ENCODE measurements at regions not wholly inside any gene's neighbourhood (a gene's known extent, or its start where the extent isn't known, plus 50 kb on each side); places are given as distances from the start of the nearest gene placed in this dataset.
A peak's percentile ranks its signal among the peaks of the same experiment; 100 is the strongest.

DNA sequence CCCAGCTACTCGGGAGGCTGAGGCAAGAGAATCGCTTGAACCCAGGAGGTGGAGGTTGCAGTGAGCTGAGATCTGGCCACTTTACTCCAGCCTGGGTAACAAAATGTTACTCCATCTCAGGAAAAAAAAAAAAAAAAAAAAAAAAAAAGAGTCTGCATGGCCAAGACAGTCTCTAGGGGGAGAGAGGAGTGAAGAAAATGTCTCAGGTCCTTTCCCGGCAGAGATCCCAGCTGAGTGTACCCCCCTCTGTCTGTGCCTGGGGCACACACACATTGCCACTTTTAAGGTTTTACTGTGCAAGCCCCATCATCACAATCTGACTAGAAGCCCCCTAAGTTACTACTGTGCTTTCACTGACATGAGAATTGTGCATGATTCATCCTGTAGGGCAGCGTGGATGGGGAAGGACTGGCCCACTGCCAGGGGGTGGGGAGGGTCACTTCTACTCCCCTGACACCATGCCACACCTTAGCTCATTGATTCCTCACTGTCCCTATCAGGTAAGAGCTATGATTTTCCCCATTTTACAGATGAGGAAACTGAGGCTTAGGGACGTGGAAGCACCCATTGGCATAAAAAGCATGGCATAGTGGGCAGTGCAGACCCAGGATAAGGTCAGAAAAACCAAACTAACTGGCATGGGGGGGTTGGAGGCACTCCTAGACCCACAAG, 102.3 kb upstream of the LARP1 start (continued):
- TF ChIP-seq ZBTB26 (CRISPR knock-in tag; IDR thresholded peaks at IDR 0.05; ENCODE audit: borderline replicate concordance) (no peak), ZIK1 (CRISPR knock-in tag; IDR thresholded peaks at IDR 0.05; ENCODE audit: borderline replicate concordance, low read depth) (no peak), ZNF567 (CRISPR knock-in tag; IDR thresholded peaks at IDR 0.05; ENCODE audit: borderline replicate concordance) (0 out of 2 replicates have a peak, but pooled peaks have one; percentile 22), SSRP1 (CRISPR knock-in tag; IDR thresholded peaks at IDR 0.05) (no peak), MIER2 (CRISPR knock-in tag; IDR thresholded peaks at IDR 0.05) (no peak), NR2F1 (CRISPR knock-in tag; IDR thresholded peaks at IDR 0.05) (no peak), ZSCAN30 (CRISPR knock-in tag; IDR thresholded peaks at IDR 0.05) (no peak), KLF12 (CRISPR knock-in tag; IDR thresholded peaks at IDR 0.05; ENCODE audit: borderline replicate concordance) (no peak), SRY (CRISPR knock-in tag; IDR thresholded peaks at IDR 0.05) (no peak), ZNF776 (CRISPR knock-in tag; IDR thresholded peaks at IDR 0.05) (no peak), TRAFD1 (CRISPR knock-in tag; IDR thresholded peaks at IDR 0.05; ENCODE audit: borderline replicate concordance) (no peak), RAD51 (IDR thresholded peaks at IDR 0.05; ENCODE audit: borderline replicate concordance) (no peak), GLI4 (CRISPR knock-in tag; IDR thresholded peaks at IDR 0.05; ENCODE audit: borderline replicate concordance) (no peak), NONO (IDR thresholded peaks at IDR 0.05) (no peak), NONO (CRISPR knock-in tag; conservative IDR thresholded peaks at IDR 0.05) (peak; percentile 24; the same call in 1 of the 2 replicates), ZNF24 (IDR thresholded peaks at IDR 0.05) (no peak), ZNF660 (CRISPR knock-in tag; IDR thresholded peaks at IDR 0.05; ENCODE audit: borderline replicate concordance, low read depth) (no peak), NFYC (CRISPR knock-in tag; IDR thresholded peaks at IDR 0.05) (no peak), ZNF816 (CRISPR knock-in tag; IDR thresholded peaks at IDR 0.05; ENCODE audit: borderline replicate concordance) (0 out of 2 replicates have a peak, but pooled peaks have one; percentile 39), ZNF556 (CRISPR knock-in tag; IDR thresholded peaks at IDR 0.05; ENCODE audit: borderline replicate concordance) (no peak), PHB2 (IDR thresholded peaks at IDR 0.05; ENCODE audit: partially characterized antibody) (no peak)
- TF ChIP-seq, protein P1, sequence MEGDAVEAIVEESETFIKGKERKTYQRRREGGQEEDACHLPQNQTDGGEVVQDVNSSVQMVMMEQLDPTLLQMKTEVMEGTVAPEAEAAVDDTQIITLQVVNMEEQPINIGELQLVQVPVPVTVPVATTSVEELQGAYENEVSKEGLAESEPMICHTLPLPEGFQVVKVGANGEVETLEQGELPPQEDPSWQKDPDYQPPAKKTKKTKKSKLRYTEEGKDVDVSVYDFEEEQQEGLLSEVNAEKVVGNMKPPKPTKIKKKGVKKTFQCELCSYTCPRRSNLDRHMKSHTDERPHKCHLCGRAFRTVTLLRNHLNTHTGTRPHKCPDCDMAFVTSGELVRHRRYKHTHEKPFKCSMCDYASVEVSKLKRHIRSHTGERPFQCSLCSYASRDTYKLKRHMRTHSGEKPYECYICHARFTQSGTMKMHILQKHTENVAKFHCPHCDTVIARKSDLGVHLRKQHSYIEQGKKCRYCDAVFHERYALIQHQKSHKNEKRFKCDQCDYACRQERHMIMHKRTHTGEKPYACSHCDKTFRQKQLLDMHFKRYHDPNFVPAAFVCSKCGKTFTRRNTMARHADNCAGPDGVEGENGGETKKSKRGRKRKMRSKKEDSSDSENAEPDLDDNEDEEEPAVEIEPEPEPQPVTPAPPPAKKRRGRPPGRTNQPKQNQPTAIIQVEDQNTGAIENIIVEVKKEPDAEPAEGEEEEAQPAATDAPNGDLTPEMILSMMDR (CRISPR knock-in tag; IDR thresholded peaks at IDR 0.05): no peak
- TF ChIP-seq, protein P2, sequence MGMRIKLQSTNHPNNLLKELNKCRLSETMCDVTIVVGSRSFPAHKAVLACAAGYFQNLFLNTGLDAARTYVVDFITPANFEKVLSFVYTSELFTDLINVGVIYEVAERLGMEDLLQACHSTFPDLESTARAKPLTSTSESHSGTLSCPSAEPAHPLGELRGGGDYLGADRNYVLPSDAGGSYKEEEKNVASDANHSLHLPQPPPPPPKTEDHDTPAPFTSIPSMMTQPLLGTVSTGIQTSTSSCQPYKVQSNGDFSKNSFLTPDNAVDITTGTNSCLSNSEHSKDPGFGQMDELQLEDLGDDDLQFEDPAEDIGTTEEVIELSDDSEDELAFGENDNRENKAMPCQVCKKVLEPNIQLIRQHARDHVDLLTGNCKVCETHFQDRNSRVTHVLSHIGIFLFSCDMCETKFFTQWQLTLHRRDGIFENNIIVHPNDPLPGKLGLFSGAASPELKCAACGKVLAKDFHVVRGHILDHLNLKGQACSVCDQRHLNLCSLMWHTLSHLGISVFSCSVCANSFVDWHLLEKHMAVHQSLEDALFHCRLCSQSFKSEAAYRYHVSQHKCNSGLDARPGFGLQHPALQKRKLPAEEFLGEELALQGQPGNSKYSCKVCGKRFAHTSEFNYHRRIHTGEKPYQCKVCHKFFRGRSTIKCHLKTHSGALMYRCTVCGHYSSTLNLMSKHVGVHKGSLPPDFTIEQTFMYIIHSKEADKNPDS (CRISPR knock-in tag; IDR thresholded peaks at IDR 0.05): no peak
- TF ChIP-seq, protein P3, sequence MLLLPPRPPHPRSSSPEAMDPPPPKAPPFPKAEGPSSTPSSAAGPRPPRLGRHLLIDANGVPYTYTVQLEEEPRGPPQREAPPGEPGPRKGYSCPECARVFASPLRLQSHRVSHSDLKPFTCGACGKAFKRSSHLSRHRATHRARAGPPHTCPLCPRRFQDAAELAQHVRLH (CRISPR knock-in tag; IDR thresholded peaks at IDR 0.05; ENCODE audit: borderline replicate concordance, low read depth): no peak
